HG02610 (cell line): ENCODE measurements at regions not wholly inside any gene's neighbourhood (a gene's known extent, or its start where the extent isn't known, plus 50 kb on each side); places are given as distances from the start of the nearest gene placed in this dataset.

ENCODE experiments used
- ATAC-seq: cut with Tn5 transposase; IDR thresholded peaks from one replicate; pipeline ENCODE4 v1.9.1; 2021; ENCODE audit warnings: mild to moderate bottlenecking, moderate library complexity; ENCODE audit not compliant: unreplicated experiment

GRCh38 chr1:5554111-5554510, 438.1 kb downstream of the NPHP4 start:
- ATAC-seq: no peak

GRCh38 chr1:5552787-5553484, 439.3 kb downstream of the NPHP4 start:
- ATAC-seq: no peak

- ATAC-seq: no peak
These were observed 440.8 kb downstream of the NPHP4 start for GRCh38 chr1:5551274-5551975.

- no peak for ATAC-seq
These were observed 444.0 kb downstream of the NPHP4 start for GRCh38 chr1:5548266-5548665.

- ATAC-seq: no peak
These were observed 449.0 kb downstream of the NPHP4 start for GRCh38 chr1:5543235-5543634.

- no peak for ATAC-seq
These were observed 459.4 kb downstream of the NPHP4 start for GRCh38 chr1:5532811-5533210.

GRCh38 chr1:5526822-5527551, 465.2 kb downstream of the NPHP4 start:
- ATAC-seq: no peak

GRCh38 chr1:5526385-5526750, 465.9 kb downstream of the NPHP4 start:
- ATAC-seq: no peak

GRCh38 chr1:5525597-5526384, 466.4 kb downstream of the NPHP4 start:
- no peak for ATAC-seq

- no peak for ATAC-seq
These were observed 469.6 kb downstream of the NPHP4 start for GRCh38 chr1:5522531-5523145.

GRCh38 chr1:5519366-5520135, 472.7 kb downstream of the NPHP4 start:
- no peak for ATAC-seq

- ATAC-seq: no peak
These were observed 475.5 kb downstream of the NPHP4 start for GRCh38 chr1:5516756-5517155.

- no peak for ATAC-seq
These were observed 476.7 kb downstream of the NPHP4 start for GRCh38 chr1:5515501-5515900.

- peak; percentile 40 for ATAC-seq
These were observed 477.6 kb downstream of the NPHP4 start for GRCh38 chr1:5514527-5515183.

GRCh38 chr1:5513846-5514526, 478.2 kb downstream of the NPHP4 start:
- no peak for ATAC-seq

GRCh38 chr1:5513179-5513578, 479.0 kb downstream of the NPHP4 start:
- no peak for ATAC-seq

- ATAC-seq: no peak
These were observed 480.7 kb downstream of the NPHP4 start for GRCh38 chr1:5511381-5512097.
